ENCODE measurements at regions not wholly inside any gene's neighbourhood (a gene's known extent, or its start where the extent isn't known, plus 50 kb on each side); places are given as distances from the start of the nearest gene placed in this dataset.

DNA sequence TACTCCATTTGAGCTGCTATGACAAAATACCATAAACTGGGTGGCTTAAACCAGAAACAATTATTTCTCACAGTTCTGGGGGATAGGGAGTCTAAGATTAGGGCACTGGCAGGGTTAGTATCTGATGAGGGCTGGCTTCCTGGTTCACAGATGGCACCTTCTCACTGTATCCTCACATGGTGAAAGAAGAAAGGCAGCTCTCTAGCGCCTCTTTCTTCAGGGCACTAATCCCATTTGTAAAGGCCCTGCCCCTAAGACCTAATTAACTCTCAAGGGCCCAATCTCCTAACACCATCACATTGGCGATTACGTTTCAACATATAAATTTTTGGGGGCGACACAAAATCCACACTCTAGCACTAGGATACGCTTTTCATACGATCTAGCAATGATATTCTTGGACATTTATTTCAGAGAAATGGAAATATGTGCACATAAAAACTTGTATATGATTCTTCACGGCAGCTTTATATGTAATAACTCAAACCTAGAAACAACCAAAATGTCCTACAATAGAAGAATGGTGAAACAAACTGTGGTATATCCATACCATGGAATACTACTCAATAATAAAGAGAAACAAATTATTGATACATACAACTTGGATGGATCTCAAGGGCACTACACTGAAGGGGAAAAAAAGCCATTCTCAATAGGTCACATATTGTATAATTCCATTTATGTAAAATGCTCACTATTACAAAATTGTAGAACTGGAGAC lies 111.0 kb downstream of the BCL2L11 start:
- TF ChIP-seq, protein P1, sequence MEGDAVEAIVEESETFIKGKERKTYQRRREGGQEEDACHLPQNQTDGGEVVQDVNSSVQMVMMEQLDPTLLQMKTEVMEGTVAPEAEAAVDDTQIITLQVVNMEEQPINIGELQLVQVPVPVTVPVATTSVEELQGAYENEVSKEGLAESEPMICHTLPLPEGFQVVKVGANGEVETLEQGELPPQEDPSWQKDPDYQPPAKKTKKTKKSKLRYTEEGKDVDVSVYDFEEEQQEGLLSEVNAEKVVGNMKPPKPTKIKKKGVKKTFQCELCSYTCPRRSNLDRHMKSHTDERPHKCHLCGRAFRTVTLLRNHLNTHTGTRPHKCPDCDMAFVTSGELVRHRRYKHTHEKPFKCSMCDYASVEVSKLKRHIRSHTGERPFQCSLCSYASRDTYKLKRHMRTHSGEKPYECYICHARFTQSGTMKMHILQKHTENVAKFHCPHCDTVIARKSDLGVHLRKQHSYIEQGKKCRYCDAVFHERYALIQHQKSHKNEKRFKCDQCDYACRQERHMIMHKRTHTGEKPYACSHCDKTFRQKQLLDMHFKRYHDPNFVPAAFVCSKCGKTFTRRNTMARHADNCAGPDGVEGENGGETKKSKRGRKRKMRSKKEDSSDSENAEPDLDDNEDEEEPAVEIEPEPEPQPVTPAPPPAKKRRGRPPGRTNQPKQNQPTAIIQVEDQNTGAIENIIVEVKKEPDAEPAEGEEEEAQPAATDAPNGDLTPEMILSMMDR (IDR thresholded peaks at IDR 0.05): no peak
- no peak for TF ChIP-seq ZFX (IDR thresholded peaks at IDR 0.05; ENCODE audit: borderline replicate concordance)

All from 22Rv1 (cell line).